A673 (cell line): ENCODE measurements at regions not wholly inside any gene's neighbourhood (a gene's known extent, or its start where the extent isn't known, plus 50 kb on each side); places are given as distances from the start of the nearest gene placed in this dataset.

Source experiments
- BruUV-seq: library from RNA; stranded (reverse); fragments of 400-500 nt; replicated peaks from 2 replicates; lab custom pipeline; 2021; lab: Mats Ljungman, UMichigan
- CTCF ChIA-PET: fragments of 300-600 bp; sonication (Branson Sonifier 250); formaldehyde crosslinking; loops from one replicate; lab custom pipeline; 2022; ENCODE audit warnings: antibody characterized with exemption; lab: Charles Lee
- POLR2A ChIA-PET: fragments of 300-600 bp; sonication (Branson Sonifier 250); formaldehyde crosslinking; loops from one replicate; lab custom pipeline; 2022; ENCODE audit warnings: antibody characterized with exemption; ENCODE audit not compliant: low non-redundant PET; lab: Charles Lee
- DNase-seq: peaks from one replicate; pipeline ENCODE4 v3.0.0-alpha.2; 2015; ENCODE audit warnings: low spot score
- H3K27ac ChIP-seq: fragments of 200-600 bp; sonication (generic); 2 replicates; pipeline ENCODE4 v1.5.1; 2016; ENCODE audit warnings: mixed run types, low read depth, mild to moderate bottlenecking, mixed read lengths, antibody characterized with exemption, low read length; ENCODE audit not compliant: poor library complexity, severe bottlenecking
- H3K27me3 ChIP-seq: fragments of 200-600 bp; sonication (generic); replicated peaks from 2 replicates; pipeline ENCODE4 v1.6.1; 2017; ENCODE audit warnings: mixed run types, low read depth, mild to moderate bottlenecking, mixed read lengths, antibody characterized with exemption, low read length; ENCODE audit not compliant: insufficient read depth, poor library complexity
- H3K36me3 ChIP-seq: fragments of 200-600 bp; sonication (generic); 2 replicates; pipeline ENCODE4 v1.6.1; 2016; ENCODE audit warnings: mixed run types, mild to moderate bottlenecking, mixed read lengths, antibody characterized with exemption, low read length; ENCODE audit not compliant: insufficient read depth, poor library complexity, severe bottlenecking
- H3K4me1 ChIP-seq: fragments of 200-600 bp; sonication (generic); 2 replicates; pipeline ENCODE4 v1.6.1; 2017; ENCODE audit warnings: mixed run types, mild to moderate bottlenecking, mixed read lengths, antibody characterized with exemption, low read length; ENCODE audit not compliant: insufficient read depth, poor library complexity, severe bottlenecking
- H3K4me3 ChIP-seq: fragments of 200-600 bp; sonication (generic); 2 replicates; pipeline ENCODE4 v1.5.1; 2016; ENCODE audit warnings: low read depth, mixed run types, mild to moderate bottlenecking, mixed read lengths, low read length; ENCODE audit not compliant: poor library complexity, severe bottlenecking
- H3K9me3 ChIP-seq: fragments of 200-600 bp; sonication (generic); 2 replicates; pipeline ENCODE4 v1.6.1; 2016; ENCODE audit warnings: mixed run types, low read depth, mild to moderate bottlenecking, mixed read lengths, antibody characterized with exemption, low read length; ENCODE audit not compliant: poor library complexity, severe bottlenecking
- CTCF ChIP-seq: fragments of 300-800, 200-600 bp; sonication (generic); conservative IDR thresholded peaks from 2 replicates; pipeline ENCODE4 v1.5.1; 2017; ENCODE audit warnings: low read depth, mild to moderate bottlenecking, antibody characterized with exemption, low read length, moderate library complexity, mixed read lengths
- EZH2 ChIP-seq: fragments of 200-600 bp; sonication (generic); IDR thresholded peaks from 2 replicates; pipeline ENCODE4 v1.6.1; 2017; ENCODE audit warnings: borderline replicate concordance, low read depth, mild to moderate bottlenecking, mixed read lengths, antibody characterized with exemption, low read length; ENCODE audit not compliant: poor library complexity, severe bottlenecking
- intact Hi-C: fragments of 100-400 bp; cut with micrococcal nuclease; formaldehyde crosslinking; loops from one replicate; pipeline ENCODE4 v1.10.0; 2022; ENCODE audit not compliant: unreplicated experiment

DNA sequence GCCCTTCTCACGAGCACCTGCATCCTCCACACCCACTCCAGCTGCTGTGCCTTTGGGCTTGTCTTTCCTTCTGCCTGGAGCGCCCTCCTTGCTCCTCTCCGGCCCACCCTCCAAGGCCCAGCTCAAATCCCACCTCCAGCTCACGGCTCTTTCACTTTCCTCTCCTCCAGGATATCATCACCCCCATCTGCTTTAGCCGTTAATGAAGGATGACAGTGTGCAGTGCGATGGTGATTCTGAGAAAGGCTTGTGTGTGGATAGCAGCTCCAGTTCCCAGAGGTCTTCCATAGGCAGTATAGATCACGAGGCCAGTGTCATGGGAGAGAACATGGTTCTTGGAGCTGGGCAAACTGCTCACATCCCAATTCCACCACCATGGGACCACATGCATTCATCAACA, 237.4 kb downstream of the TLE3 start:
- ChIA-PET CTCF (no interaction called here), POLR2A (no interaction called here)
- no peaks in the 10 kb centered on the region for H3K9me3 ChIP-seq
- intact Hi-C loops, result no loop called here
- no peaks in the 10 kb centered on the region for H3K27me3 ChIP-seq
- BruUV-seq, result no TSS peak
- no peaks in the 10 kb centered on the region for H3K36me3 ChIP-seq
- TF ChIP-seq EZH2 (no peak), CTCF (no peak)
- H3K4me1 ChIP-seq, result peaks cover 25% of the 10 kb centered on the region
- no peak overlapping the region for H3K27ac ChIP-seq
- H3K4me3 ChIP-seq, result no peak overlapping the region
- no peak for DNase-seq

DNA sequence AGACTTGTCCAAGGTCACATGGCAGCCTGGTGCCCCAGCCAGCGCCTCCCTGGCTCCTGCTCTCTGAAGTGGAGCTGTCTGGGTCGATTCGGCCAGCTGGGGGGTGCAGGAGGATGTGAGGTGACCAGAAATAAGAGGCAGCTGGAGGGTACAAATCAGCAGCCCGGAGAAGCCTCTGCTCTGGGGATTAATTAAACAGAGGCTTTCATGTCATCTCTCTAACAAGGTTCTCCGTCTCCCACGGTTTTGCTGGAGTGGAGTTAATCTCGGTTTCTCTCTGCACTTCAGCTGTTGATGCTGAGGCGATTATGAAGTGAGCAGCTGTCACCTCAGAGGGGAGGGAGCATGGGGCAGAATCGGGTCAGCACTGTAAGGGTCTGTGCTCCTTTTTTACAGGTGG, 236.8 kb downstream of the TLE3 start:
- intact Hi-C loops, result no loop called here
- no peak overlapping the region for H3K27ac ChIP-seq
- no TSS peak for BruUV-seq
- H3K27me3 ChIP-seq, result no peaks in the 10 kb centered on the region
- peaks cover 19% of the 10 kb centered on the region for H3K4me1 ChIP-seq
- ChIA-PET CTCF (no interaction called here), POLR2A (no interaction called here)
- no peak overlapping the region for H3K4me3 ChIP-seq
- no peak for DNase-seq
- H3K9me3 ChIP-seq, result no peaks in the 10 kb centered on the region
- H3K36me3 ChIP-seq, result no peaks in the 10 kb centered on the region
- TF ChIP-seq EZH2 (no peak), CTCF (no peak)

GRCh38 chr15:69861331-69862171, 236.2 kb downstream of the TLE3 start:
- intact Hi-C loops, result no loop called here
- H3K4me1 ChIP-seq, result peaks cover 13% of the 10 kb centered on the region
- no peak overlapping the region for H3K4me3 ChIP-seq
- CTCF ChIA-PET, result no interaction called here
- POLR2A ChIA-PET, result no interaction called here
- no peak for DNase-seq
- no peaks in the 10 kb centered on the region for H3K9me3 ChIP-seq
- BruUV-seq, result no TSS peak
- no peaks in the 10 kb centered on the region for H3K36me3 ChIP-seq
- no peak overlapping the region for H3K27ac ChIP-seq
- no peaks in the 10 kb centered on the region for H3K27me3 ChIP-seq
- TF ChIP-seq EZH2, result no peak
- TF ChIP-seq CTCF, result no peak
